ENCODE measurements at regions not wholly inside any gene's neighbourhood (a gene's known extent, or its start where the extent isn't known, plus 50 kb on each side); places are given as distances from the start of the nearest gene placed in this dataset.

DNA sequence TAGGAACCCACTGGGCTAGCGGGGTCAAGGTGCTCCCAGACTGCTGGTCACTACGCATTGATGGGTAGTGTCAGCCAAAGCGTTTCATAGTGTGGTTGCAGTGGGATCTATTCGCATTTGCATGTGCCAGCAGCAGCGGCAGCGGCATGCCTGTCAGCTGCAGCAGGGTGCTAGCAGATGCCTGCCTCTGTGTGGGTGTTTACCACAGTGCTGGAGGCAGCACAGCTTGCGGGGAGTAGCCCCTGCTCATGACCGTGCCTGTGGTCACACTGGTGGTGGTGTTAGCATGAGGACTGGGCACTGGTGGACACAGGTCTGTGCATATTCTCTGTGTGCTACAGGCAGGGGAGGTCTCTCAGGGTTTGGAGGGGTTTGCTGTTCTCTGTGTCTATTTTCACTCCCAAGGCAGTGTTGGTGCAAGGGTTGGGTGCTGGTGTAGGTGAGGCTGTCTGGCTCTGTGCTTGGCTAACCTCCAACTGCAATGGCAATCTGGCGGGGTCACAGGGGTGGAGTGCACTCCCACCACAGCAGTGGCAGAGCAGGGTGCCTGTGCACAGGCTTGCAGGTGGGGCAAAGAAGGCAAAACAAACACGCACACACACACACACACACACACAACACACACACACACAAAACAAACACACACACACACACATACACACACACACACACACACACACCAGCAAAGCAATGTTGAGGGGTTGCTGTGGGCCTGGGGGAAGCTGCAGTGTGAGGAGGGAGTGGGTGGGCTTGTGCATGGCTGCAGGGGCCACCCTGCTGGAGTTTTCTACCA, 184.4 kb downstream of the GLUD2 start:
- ChIA-PET CTCF (no interaction called here), POLR2A (no interaction called here)

GRCh38 chrX:121236040-121236439, 188.6 kb downstream of the GLUD2 start:
- TF ChIP-seq, protein P1, sequence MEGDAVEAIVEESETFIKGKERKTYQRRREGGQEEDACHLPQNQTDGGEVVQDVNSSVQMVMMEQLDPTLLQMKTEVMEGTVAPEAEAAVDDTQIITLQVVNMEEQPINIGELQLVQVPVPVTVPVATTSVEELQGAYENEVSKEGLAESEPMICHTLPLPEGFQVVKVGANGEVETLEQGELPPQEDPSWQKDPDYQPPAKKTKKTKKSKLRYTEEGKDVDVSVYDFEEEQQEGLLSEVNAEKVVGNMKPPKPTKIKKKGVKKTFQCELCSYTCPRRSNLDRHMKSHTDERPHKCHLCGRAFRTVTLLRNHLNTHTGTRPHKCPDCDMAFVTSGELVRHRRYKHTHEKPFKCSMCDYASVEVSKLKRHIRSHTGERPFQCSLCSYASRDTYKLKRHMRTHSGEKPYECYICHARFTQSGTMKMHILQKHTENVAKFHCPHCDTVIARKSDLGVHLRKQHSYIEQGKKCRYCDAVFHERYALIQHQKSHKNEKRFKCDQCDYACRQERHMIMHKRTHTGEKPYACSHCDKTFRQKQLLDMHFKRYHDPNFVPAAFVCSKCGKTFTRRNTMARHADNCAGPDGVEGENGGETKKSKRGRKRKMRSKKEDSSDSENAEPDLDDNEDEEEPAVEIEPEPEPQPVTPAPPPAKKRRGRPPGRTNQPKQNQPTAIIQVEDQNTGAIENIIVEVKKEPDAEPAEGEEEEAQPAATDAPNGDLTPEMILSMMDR (IDR thresholded peaks at IDR 0.05; ENCODE audit: control extremely low read depth, extremely low read depth, low read depth, missing control alignments): no peak
- DNase-seq (ENCODE audit: extremely low spot score): no peak
- POLR2A ChIA-PET: no interaction called here
- CTCF ChIA-PET: interaction anchor here (0.7 kb wide), 1 partner anchor 9 kb away, joined by 3 read pairs; no protein-coding TSS in a partner anchor

More for the DNA sequence above, 184.4 kb downstream of the GLUD2 start:
- no peak for DNase-seq (ENCODE audit: extremely low spot score)
- TF ChIP-seq, protein P1 (IDR thresholded peaks at IDR 0.05; ENCODE audit: control extremely low read depth, extremely low read depth, low read depth, missing control alignments): no peak

GRCh38 chrX:121238093-121238492, 190.7 kb downstream of the GLUD2 start:
- ChIA-PET POLR2A (no interaction called here), CTCF (no interaction called here)
- TF ChIP-seq, protein P1 (IDR thresholded peaks at IDR 0.05; ENCODE audit: control extremely low read depth, extremely low read depth, low read depth, missing control alignments): no peak

DNA sequence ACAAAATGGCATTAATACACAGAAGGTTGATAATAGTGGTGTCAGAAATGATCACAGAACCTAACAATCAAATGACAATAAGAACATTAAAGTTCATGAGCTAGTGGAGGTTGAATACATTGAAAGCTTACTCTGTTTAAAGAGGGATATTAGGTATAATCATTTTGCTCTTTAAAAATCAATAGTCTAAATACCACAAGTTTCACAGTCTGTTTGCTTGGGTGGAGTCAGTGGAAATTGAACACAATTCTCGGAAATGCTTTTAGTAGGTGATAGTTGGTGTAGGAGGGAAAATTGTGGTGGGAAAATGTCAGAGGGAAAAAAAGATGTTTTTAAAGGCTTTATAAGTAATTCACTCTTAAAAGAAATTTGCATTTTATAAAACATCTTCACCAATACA, 197.1 kb downstream of the GLUD2 start:
- POLR2A ChIA-PET: no interaction called here
- DNase-seq (ENCODE audit: extremely low spot score): no peak
- TF ChIP-seq, protein P1 (IDR thresholded peaks at IDR 0.05; ENCODE audit: control extremely low read depth, extremely low read depth, low read depth, missing control alignments): no peak
- CTCF ChIA-PET: no interaction called here

More at GRCh38 chrX:121238093-121238492, 190.7 kb downstream of the GLUD2 start:
- DNase-seq (ENCODE audit: extremely low spot score): no peak

DNA sequence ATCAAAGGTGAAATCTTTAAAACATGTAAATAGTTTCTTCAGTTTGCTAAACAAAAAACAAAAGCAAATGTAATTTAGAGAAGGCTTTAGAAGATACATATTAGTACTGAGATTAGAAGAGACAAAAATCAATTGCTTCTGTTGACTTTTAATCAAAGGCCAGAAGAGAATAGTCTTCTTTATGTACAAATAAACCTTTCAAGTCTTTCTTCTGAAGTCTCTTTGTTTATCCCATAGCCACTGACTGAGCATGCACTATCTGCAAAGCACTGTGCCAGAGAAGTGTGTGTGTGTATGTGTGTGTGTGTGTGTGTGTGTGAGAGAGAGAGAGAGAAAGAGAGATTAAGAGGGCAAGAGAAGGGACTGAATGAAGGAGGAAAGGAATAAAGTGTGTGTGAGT, 198.4 kb downstream of the GLUD2 start:
- TF ChIP-seq, protein P1 (IDR thresholded peaks at IDR 0.05; ENCODE audit: control extremely low read depth, extremely low read depth, low read depth, missing control alignments): no peak
- ChIA-PET POLR2A (no interaction called here), CTCF (no interaction called here)
- DNase-seq (ENCODE audit: extremely low spot score): no peak

- CTCF ChIA-PET: no interaction called here
Measured at GRCh38 chrX:121254336-121254735, 206.9 kb downstream of the GLUD2 start.

More at GRCh38 chrX:121254336-121254735, 206.9 kb downstream of the GLUD2 start:
- no peak for DNase-seq (ENCODE audit: extremely low spot score)
- POLR2A ChIA-PET: no interaction called here
- TF ChIP-seq, protein P1 (IDR thresholded peaks at IDR 0.05; ENCODE audit: control extremely low read depth, extremely low read depth, low read depth, missing control alignments): no peak
